ENCODE measurements at regions not wholly inside any gene's neighbourhood (a gene's known extent, or its start where the extent isn't known, plus 50 kb on each side); places are given as distances from the start of the nearest gene placed in this dataset.

GRCh38 chr5:109937951-109938350 is 248.2 kb downstream of the MAN2A1 start:
- Histone ChIP-seq H3K4me3 (no peak overlapping the region), H3K27me3 (ENCODE audit: insufficient read depth) (no peaks in the 10 kb centered on the region), H3K36me3 (ENCODE audit: insufficient read depth) (no peaks in the 10 kb centered on the region), H3K9me2 (ENCODE audit: insufficient read depth) (no peaks in the 10 kb centered on the region), H2AFZ (no peak overlapping the region), H3K4me1 (ENCODE audit: insufficient read depth) (no peaks in the 10 kb centered on the region), H3F3A (replicated peaks; ENCODE audit: low read depth) (no peaks in the 10 kb centered on the region), H3K79me2 (replicated peaks; ENCODE audit: insufficient read depth) (no peaks in the 10 kb centered on the region), H3K27ac (ENCODE audit: low read depth) (no peak overlapping the region), H3K4me2 (no peak overlapping the region), H4K20me1 (replicated peaks; ENCODE audit: insufficient read depth) (no peaks in the 10 kb centered on the region)
- ATAC-seq (no peak), DNase-seq (ENCODE audit: low spot score) (no peak)
- Mint-ChIP-seq H3K4me1 (peaks cover 3% of the 10 kb centered on the region; the same call in 2 of the 3 replicates), H3K36me3 (ENCODE audit: low read depth) (no peaks in the 10 kb centered on the region; the same call in 2 of the 3 replicates), H3K27me3 (ENCODE audit: insufficient read depth, low read depth, poor library complexity) (no peaks in the 10 kb centered on the region), H3K27ac (no peak overlapping the region), H3K9me3 (no peaks in the 10 kb centered on the region), H3K4me3 (no peak overlapping the region)
- TF ChIP-seq ZNF462 (CRISPR knock-in tag; IDR thresholded peaks at IDR 0.05) (no peak), REST (IDR thresholded peaks at IDR 0.05; ENCODE audit: unreplicated experiment) (no peak), STAT1 (IDR thresholded peaks at IDR 0.05; ENCODE audit: unreplicated experiment) (no peak), EZH2phosphoT487 (IDR thresholded peaks at IDR 0.05; ENCODE audit: unreplicated experiment) (no peak), CTCF (conservative IDR thresholded peaks at IDR 0.05; ENCODE audit: low read depth in 2 of 2) (no peak), POLR2AphosphoS5 (IDR thresholded peaks at IDR 0.05; ENCODE audit: low read depth) (no peak), CREB1 (CRISPR knock-in tag; IDR thresholded peaks at IDR 0.05; ENCODE audit: low read depth) (no peak), EZH2 (IDR thresholded peaks at IDR 0.05; ENCODE audit: low read depth, unreplicated experiment) (no peak), ZNF114 (CRISPR knock-in tag; IDR thresholded peaks at IDR 0.05) (no peak), ETS1 (IDR thresholded peaks at IDR 0.05) (no peak), ZNF331 (CRISPR knock-in tag; IDR thresholded peaks at IDR 0.05; ENCODE audit: low read depth) (no peak), NANOG (IDR thresholded peaks at IDR 0.05; ENCODE audit: borderline replicate concordance) (no peak), JUNB (IDR thresholded peaks at IDR 0.05; ENCODE audit: unreplicated experiment) (no peak)

Data from GM23338 (cell line).